Activated T-helper 1 cell treated with anti-CD3 and anti-CD28 coated beads, Interleukin-12 subunit alpha, Interleukin-12 subunit beta, Interleukin-2, Interleukin-4 antibody, amounts not matched to agents 30 ng/mL and 10 ng/mL and 1 ng/mL, durations not matched to agents 14 hours and 24 hours and 36 hours (primary cell): ENCODE measurements at regions not wholly inside any gene's neighbourhood (a gene's known extent, or its start where the extent isn't known, plus 50 kb on each side); places are given as distances from the start of the nearest gene placed in this dataset.

ENCODE experiments used
- DNase-seq: peaks from one replicate; pipeline ENCODE4 v3.0.0; 2021; ENCODE audit warnings: low spot score
- H3K27ac Mint-ChIP-seq: one replicate; pipeline ENCODE4 v1.8.0; 2021; ENCODE audit warnings: mild to moderate bottlenecking, mixed read lengths
- H3K27me3 Mint-ChIP-seq: one replicate; pipeline ENCODE4 v1.8.0; 2022; ENCODE audit warnings: mild to moderate bottlenecking, moderate library complexity, mixed read lengths; ENCODE audit not compliant: insufficient read depth
- H3K36me3 Mint-ChIP-seq: one replicate; pipeline ENCODE4 v1.8.0; 2021; ENCODE audit warnings: low read depth, mixed read lengths
- H3K4me1 Mint-ChIP-seq: one replicate; pipeline ENCODE4 v1.8.0; 2021; ENCODE audit warnings: low read depth, mixed read lengths
- H3K4me3 Mint-ChIP-seq: one replicate; pipeline ENCODE4 v1.8.0; 2021; ENCODE audit warnings: mild to moderate bottlenecking, moderate library complexity, mixed read lengths
- H3K9me3 Mint-ChIP-seq: one replicate; pipeline ENCODE4 v1.8.0; 2021; ENCODE audit warnings: mixed read lengths
- intact Hi-C: fragments of 100-400 bp; cut with micrococcal nuclease; formaldehyde crosslinking; loops from one replicate; pipeline ENCODE4 v1.15.1; 2024

- H3K4me1 Mint-ChIP-seq: no peaks in the 10 kb centered on the region
- no peak for DNase-seq
- intact Hi-C loops: no loop called here
- H3K27me3 Mint-ChIP-seq: peaks cover 2% of the 10 kb centered on the region
- peak overlapping the region; percentile 57 for H3K27ac Mint-ChIP-seq
- no peaks in the 10 kb centered on the region for H3K9me3 Mint-ChIP-seq
- H3K36me3 Mint-ChIP-seq: no peaks in the 10 kb centered on the region
- no peak overlapping the region for H3K4me3 Mint-ChIP-seq
These were observed 491.0 kb upstream of the KLHL29 start for GRCh38 chr2:22893761-22894517.

GRCh38 chr2:22894761-22895160, 490.2 kb upstream of the KLHL29 start:
- Mint-ChIP-seq H3K36me3 (no peaks in the 10 kb centered on the region), H3K4me3 (no peak overlapping the region), H3K27me3 (peaks cover 2% of the 10 kb centered on the region), H3K4me1 (no peaks in the 10 kb centered on the region), H3K27ac (no peak overlapping the region), H3K9me3 (no peaks in the 10 kb centered on the region)
- no peak for DNase-seq
- intact Hi-C loops: no loop called here

GRCh38 chr2:22897428-22897827, 487.6 kb upstream of the KLHL29 start:
- Mint-ChIP-seq H3K27me3 (peaks cover 3% of the 10 kb centered on the region), H3K4me1 (no peaks in the 10 kb centered on the region), H3K36me3 (no peaks in the 10 kb centered on the region), H3K27ac (no peak overlapping the region), H3K9me3 (no peaks in the 10 kb centered on the region), H3K4me3 (no peak overlapping the region)
- intact Hi-C loops: no loop called here
- no peak for DNase-seq

GRCh38 chr2:22900674-22901073, 484.3 kb upstream of the KLHL29 start:
- intact Hi-C loops: loop anchor here (5.0 kb wide), 1 partner anchor 562 kb away; no protein-coding TSS in a partner anchor

GRCh38 chr2:22901471-22902179, 483.4 kb upstream of the KLHL29 start:
- H3K9me3 Mint-ChIP-seq: no peaks in the 10 kb centered on the region
- DNase-seq: no peak
- intact Hi-C loops: loop anchor here (5.0 kb wide), 1 partner anchor 561 kb away; no protein-coding TSS in a partner anchor

More at GRCh38 chr2:22900674-22901073, 484.3 kb upstream of the KLHL29 start:
- no peak overlapping the region for H3K4me3 Mint-ChIP-seq
- H3K36me3 Mint-ChIP-seq: no peaks in the 10 kb centered on the region
- H3K4me1 Mint-ChIP-seq: no peaks in the 10 kb centered on the region
- DNase-seq: no peak
- H3K27ac Mint-ChIP-seq: no peak overlapping the region
- H3K9me3 Mint-ChIP-seq: no peaks in the 10 kb centered on the region
- peaks cover 6% of the 10 kb centered on the region for H3K27me3 Mint-ChIP-seq

GRCh38 chr2:22902180-22902550, 482.8 kb upstream of the KLHL29 start:
- peaks cover 6% of the 10 kb centered on the region for H3K27me3 Mint-ChIP-seq
- no peaks in the 10 kb centered on the region for H3K4me1 Mint-ChIP-seq
- no peak overlapping the region for H3K4me3 Mint-ChIP-seq
- DNase-seq: no peak
- H3K9me3 Mint-ChIP-seq: no peaks in the 10 kb centered on the region
- intact Hi-C loops: loop anchor here (5.0 kb wide), 1 partner anchor 560 kb away; no protein-coding TSS in a partner anchor
- no peak overlapping the region for H3K27ac Mint-ChIP-seq
- no peaks in the 10 kb centered on the region for H3K36me3 Mint-ChIP-seq

More at GRCh38 chr2:22901471-22902179, 483.4 kb upstream of the KLHL29 start:
- Mint-ChIP-seq H3K4me1 (no peaks in the 10 kb centered on the region), H3K36me3 (no peaks in the 10 kb centered on the region), H3K4me3 (no peak overlapping the region), H3K27ac (no peak overlapping the region), H3K27me3 (peaks cover 6% of the 10 kb centered on the region)

GRCh38 chr2:22902662-22903165, 482.3 kb upstream of the KLHL29 start:
- H3K27me3 Mint-ChIP-seq: peaks cover 6% of the 10 kb centered on the region
- H3K36me3 Mint-ChIP-seq: no peaks in the 10 kb centered on the region
- intact Hi-C loops: loop anchor here (5.0 kb wide), 1 partner anchor 560 kb away; no protein-coding TSS in a partner anchor
- H3K27ac Mint-ChIP-seq: no peak overlapping the region
- no peaks in the 10 kb centered on the region for H3K9me3 Mint-ChIP-seq
- no peaks in the 10 kb centered on the region for H3K4me1 Mint-ChIP-seq
- H3K4me3 Mint-ChIP-seq: no peak overlapping the region
- DNase-seq: no peak

GRCh38 chr2:22903616-22904015, 481.4 kb upstream of the KLHL29 start:
- no peak overlapping the region for H3K4me3 Mint-ChIP-seq
- H3K4me1 Mint-ChIP-seq: no peaks in the 10 kb centered on the region

GRCh38 chr2:22904126-22904684, 480.8 kb upstream of the KLHL29 start:
- Mint-ChIP-seq H3K4me3 (no peak overlapping the region), H3K9me3 (no peaks in the 10 kb centered on the region), H3K27me3 (peaks cover 6% of the 10 kb centered on the region), H3K4me1 (no peaks in the 10 kb centered on the region), H3K36me3 (no peaks in the 10 kb centered on the region), H3K27ac (no peak overlapping the region)
- intact Hi-C loops: loop anchor here (5.0 kb wide), 1 partner anchor 558 kb away; no protein-coding TSS in a partner anchor
- no peak for DNase-seq

More at GRCh38 chr2:22903616-22904015, 481.4 kb upstream of the KLHL29 start:
- Mint-ChIP-seq H3K9me3 (no peaks in the 10 kb centered on the region), H3K27me3 (peaks cover 6% of the 10 kb centered on the region), H3K27ac (no peak overlapping the region), H3K36me3 (no peaks in the 10 kb centered on the region)
- intact Hi-C loops: loop anchor here (5.0 kb wide), 1 partner anchor 559 kb away; no protein-coding TSS in a partner anchor
- no peak for DNase-seq

GRCh38 chr2:22907330-22907729, 477.6 kb upstream of the KLHL29 start:
- H3K27ac Mint-ChIP-seq: no peak overlapping the region
- no peaks in the 10 kb centered on the region for H3K4me1 Mint-ChIP-seq
- no peak overlapping the region for H3K4me3 Mint-ChIP-seq
- intact Hi-C loops: no loop called here
- DNase-seq: no peak
- no peaks in the 10 kb centered on the region for H3K9me3 Mint-ChIP-seq
- peaks cover 4% of the 10 kb centered on the region for H3K27me3 Mint-ChIP-seq
- H3K36me3 Mint-ChIP-seq: no peaks in the 10 kb centered on the region

- Mint-ChIP-seq H3K4me3 (no peak overlapping the region), H3K27ac (no peak overlapping the region), H3K27me3 (no peaks in the 10 kb centered on the region), H3K9me3 (no peaks in the 10 kb centered on the region), H3K36me3 (no peaks in the 10 kb centered on the region), H3K4me1 (no peaks in the 10 kb centered on the region)
- DNase-seq: no peak
- intact Hi-C loops: no loop called here
These were observed 472.6 kb upstream of the KLHL29 start for GRCh38 chr2:22912398-22912797.

GRCh38 chr2:22929998-22930397, 455.0 kb upstream of the KLHL29 start:
- H3K4me1 Mint-ChIP-seq: no peaks in the 10 kb centered on the region
- intact Hi-C loops: no loop called here
- H3K9me3 Mint-ChIP-seq: no peaks in the 10 kb centered on the region
- no peak for DNase-seq
- no peak overlapping the region for H3K27ac Mint-ChIP-seq
- H3K4me3 Mint-ChIP-seq: no peak overlapping the region
- H3K36me3 Mint-ChIP-seq: no peaks in the 10 kb centered on the region
- no peaks in the 10 kb centered on the region for H3K27me3 Mint-ChIP-seq

- Mint-ChIP-seq H3K36me3 (no peaks in the 10 kb centered on the region), H3K4me3 (no peak overlapping the region), H3K27ac (no peak overlapping the region), H3K9me3 (no peaks in the 10 kb centered on the region), H3K4me1 (no peaks in the 10 kb centered on the region), H3K27me3 (no peaks in the 10 kb centered on the region)
- intact Hi-C loops: no loop called here
- DNase-seq: no peak
These were observed 454.2 kb upstream of the KLHL29 start for GRCh38 chr2:22930781-22931180.
